ENCODE measurements at regions not wholly inside any gene's neighbourhood (a gene's known extent, or its start where the extent isn't known, plus 50 kb on each side); places are given as distances from the start of the nearest gene placed in this dataset.

DNA sequence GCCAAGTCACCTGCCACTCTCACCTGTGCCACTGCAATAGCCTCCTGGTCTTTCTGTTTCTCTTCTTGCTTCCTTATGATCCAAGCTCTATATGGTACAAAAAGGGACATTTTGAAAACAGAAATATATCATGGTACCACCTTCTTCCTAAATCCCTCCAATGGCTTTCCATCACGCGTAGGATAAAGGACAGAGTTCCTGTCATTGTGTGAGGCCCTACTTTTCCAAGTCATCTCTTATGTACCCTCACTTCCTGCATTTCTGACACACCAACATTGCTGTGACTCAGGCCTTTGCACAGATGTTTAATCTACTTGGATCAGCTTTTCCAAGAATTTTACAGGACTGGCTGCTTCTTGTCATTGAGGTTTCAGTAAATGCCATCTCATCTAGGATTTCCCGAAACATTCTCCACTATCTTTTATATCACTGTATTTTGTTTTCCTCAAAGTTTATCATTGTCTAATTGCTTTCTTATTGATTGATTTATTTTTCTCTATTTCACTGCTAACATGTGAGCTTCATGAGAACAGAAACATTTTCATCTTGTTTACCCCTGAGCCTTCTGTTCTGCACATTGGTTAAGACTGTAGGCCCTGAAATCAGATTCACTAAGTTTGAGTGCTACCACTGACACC is 426.1 kb upstream of the FANCL start:
- no peak for DNase-seq

DNA sequence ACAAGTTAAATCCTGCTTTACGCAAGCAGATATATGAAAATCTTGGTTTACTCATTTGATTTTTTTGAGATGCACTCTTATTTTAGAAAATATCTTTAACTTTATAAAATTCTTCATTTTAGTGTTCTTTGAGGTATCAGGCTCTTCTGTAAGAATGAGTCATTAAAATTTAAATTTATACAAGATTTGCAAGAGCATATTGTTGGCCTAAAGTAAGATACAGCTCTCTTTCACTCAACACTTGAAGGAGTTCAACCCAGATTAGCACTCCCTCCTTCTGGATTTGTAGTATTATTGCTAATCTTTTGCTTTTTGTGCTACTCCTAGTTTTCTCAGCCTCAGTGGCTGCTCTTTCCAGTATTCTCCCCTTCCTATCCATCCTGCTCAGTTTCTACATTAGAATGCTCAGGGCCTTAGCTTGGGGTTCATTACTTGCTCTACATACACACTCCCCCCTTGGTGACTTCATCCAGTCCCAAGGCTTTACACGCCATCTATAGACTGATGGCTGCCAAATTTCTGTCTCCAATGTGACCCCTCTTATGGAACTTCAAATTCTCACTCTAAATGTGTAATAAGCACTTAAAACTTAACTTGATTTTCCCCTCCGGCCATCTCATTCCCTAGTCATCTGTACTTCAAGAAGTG is 425.3 kb upstream of the FANCL start:
- DNase-seq = no peak

DNA sequence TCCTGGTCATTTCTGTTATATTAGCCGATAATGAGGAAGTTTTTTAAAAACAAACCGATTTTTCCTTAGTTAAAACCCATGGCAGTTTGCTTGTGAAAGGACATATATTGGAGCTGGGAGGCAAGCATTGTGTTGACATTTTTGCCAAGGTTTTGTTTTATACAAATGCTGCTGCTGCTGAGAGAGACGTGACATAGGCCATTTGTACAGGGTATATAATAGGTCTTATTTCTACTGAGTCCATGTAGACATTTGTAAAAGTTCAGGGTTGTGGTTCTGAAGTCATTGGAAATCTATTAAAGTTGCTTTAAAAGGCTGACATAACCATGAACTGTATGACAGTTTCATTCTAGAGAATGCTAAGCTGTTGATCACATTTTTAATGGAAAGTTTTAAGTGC is 424.0 kb upstream of the FANCL start:
- no peak for DNase-seq

DNA sequence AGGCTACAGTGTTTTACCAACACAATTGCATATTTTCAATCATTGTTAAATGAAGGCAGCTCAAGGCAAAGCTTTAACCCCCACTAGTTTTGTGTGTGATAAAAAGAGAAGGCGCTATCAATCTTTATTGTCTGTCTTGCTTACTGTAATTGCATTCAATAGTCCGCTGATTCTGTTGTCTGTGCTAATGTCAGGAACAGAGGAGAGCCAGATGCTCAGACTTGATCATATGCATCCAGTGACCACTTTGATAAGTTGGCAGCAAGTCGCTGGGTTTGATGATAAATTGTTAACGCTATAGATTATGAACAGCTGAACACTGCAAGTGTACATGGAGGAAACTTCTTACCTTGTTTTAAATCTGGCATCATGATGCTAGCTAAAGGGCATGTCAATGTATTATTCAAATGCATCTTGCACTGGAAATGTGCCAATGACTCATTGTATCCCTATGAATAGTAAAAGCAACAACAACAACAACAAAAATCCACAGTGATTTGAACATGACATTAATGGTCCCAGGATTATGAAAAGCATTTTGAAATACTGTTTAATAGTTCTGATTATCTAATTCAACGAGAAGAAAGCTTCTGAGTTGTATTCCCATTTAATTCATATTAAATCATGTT is 423.5 kb upstream of the FANCL start:
- DNase-seq = no peak

DNA sequence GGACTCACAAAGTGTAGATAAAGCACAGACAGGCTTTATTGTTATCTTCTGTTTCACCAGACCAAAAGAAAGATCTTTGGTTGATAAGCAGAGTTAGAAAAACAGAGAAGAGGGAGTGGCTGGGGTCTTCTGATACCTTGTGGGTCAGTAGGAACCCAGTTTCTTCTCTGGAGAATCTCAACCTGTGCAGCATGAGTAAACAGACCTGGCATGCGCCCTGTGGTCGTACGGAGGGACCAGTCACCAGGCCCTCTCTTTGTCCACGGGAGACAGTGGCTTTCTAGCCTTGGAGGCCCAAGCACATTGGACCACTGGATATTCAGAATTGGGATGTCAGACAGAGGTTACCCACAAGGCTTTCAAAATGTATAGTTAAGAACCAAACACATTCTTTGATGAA is 418.9 kb upstream of the FANCL start:
- DNase-seq = no peak

DNA sequence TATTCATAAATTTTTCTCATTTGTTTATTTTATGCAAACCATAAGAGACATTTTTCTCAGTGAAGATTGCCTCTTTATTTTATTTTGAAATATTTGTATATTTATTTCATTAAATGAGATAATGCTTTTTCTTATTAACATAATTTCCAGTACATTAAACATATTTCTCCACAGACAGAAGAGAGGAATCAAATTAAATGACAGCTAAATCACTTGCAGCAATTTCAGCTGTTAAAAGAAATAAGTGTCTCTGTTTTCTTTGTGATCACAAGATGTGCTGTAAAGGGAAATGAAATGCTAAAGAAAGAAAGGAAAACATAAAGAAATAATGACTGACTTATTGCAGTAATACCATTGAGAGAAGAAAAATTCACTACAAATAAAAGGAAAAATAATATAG is 414.0 kb upstream of the FANCL start:
- DNase-seq = no peak

DNA sequence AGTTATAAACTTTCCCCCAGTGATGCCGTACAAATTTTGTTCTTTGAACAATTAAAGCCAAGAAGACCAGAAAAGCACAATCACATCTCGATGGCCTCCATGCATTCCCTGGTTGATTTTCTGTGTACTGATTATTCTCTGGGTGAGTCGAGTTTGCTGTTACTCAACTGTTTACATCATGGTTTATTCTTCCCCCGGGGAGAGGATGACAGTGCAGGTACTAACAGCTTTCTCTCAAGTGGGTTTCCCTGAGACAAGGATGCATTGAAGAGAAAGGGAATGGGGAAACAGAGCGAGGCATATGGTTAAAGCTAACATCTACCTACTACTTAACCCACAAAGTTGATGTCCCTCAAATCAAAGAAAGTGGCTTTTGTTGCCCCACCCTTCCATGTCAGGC is 410.8 kb upstream of the FANCL start:
- no peak for DNase-seq

DNA sequence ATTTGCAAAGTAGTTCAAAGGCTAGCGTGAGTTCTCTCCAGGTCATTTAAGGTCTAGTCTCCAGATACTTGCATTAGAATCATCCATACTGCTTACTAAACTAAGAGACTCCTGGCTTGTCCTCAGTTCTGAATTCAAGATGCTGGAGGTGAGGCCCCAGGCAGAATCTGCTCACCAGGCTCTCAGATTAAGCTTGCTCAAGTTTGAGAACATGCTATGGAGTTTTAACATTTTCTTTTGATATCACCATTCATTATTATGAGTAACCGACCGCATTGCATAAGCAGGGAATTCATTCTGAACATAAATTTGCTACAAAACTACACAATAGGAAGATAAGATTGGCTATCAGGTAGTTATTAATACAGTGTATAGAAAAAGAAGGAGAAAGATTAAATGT is 409.7 kb upstream of the FANCL start:
- no peak for DNase-seq

DNA sequence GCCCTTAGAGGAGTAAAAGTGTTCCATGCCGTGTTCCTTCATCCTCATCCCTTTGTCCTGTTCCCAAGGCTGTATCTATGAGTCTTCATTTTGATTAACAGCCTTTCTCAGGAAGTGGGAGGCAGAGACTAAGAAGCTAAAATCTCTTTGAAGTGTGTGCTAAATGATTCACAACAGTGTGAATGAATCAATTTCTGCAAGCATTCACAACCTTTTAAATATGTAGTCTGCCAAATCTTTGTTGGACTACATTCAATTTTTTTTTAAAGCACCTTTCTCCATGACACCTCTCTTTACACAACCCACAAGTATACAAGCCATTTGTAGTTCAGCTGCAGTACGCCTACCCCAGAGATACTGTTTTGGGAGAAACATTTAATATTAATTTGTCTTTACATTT is 408.6 kb upstream of the FANCL start:
- no peak for DNase-seq

DNA sequence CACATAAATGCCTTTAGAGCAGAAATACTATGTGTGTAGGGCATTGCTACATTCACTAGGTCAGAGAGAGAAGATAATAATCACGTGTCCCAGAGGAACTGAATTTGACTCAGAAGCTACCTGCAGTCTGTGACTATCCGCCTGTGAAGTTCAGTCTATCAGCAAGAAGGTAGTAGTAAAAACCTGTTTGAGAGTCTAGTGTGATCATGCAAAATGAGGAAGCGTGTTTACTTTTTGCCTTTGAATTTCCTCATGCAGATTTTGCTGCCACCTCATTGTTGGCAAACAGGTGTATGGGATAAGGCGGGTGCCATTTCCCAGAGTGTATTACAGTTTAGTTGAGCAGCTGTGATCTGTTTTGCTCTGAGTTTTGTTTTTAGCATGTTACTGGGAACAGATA is 403.9 kb upstream of the FANCL start:
- no peak for DNase-seq

DNA sequence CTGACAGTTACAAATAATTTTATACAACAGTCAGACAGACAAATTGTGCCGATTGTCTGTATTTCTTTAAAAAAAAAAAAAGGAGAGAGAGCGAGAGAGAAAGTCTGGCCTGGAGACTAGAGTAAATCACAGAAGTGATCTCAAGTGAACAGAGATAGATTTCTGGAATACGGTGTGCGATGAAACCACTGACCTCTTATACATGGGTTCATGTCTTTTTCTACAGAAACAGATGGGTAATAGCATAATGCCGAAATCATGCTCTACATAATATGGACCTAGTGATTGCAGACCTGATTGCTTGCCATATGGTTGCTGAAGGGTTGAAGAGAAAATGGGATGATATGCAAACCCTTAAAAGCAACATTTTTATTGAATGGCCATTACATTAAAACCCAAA is 403.3 kb upstream of the FANCL start:
- no peak for DNase-seq

DNA sequence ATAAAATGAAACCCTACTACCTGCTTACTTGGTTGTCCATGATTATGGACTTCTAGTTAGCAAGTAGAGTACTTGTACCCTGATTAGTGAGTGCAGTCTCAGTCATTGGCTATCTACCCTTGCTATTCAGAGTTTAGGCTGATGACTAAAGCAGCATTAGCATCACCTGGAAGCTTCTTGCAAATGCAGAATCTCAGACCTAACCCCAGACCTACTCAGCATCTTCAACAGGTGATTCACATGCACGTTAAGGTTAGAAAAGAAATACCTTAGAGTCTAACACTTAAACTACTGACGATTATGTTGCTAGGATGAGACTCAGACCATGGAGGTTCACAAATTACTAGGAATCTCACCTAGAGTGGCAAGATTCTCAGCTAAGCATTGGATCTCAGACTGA is 399.9 kb upstream of the FANCL start:
- no peak for DNase-seq

DNA sequence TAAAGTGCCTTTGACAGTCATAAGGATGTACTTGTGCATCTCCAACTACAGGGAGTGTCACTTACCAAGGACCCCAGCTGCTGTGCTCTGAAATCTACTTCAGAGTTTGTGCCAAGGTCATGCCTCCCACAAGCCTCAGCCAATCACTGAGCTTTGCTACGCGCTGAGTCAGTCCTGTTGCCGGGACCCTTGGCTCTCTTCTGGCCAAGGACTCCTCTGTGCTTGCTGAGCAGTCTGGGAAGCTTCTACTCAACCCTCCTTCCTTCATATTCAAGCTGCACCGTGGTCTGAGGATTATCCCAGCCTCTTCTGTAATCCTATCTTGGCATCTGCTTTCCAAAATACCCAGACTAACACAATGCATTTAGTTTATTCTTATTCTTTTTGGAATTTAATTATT is 398.9 kb upstream of the FANCL start:
- DNase-seq = no peak

DNA sequence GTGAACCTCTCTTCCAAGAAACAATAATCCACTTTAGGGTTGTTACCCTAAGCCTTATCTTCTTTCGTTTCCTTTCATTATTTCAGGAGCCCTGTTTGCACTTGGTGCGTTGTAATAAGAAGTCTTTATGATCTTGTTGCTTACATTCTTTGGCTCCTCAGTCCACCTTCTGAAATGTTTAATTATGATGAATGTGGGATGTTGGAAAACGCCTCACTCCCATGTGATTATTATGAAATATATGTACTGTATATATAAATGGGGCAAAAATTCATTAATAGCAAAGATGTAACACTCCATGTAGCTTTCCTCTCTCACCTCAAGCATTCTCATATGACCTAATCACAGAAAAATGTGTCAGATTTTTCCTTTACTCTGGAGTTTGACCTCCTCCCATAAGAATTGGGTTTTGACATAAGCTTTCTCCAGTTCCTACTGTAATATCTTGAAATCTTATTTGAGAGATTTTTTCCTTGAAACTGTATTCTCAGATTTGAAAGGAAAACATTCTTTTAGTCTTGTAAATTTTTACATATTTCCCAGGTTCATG is 397.2 kb upstream of the FANCL start:
- peak; percentile 54 for DNase-seq

DNA sequence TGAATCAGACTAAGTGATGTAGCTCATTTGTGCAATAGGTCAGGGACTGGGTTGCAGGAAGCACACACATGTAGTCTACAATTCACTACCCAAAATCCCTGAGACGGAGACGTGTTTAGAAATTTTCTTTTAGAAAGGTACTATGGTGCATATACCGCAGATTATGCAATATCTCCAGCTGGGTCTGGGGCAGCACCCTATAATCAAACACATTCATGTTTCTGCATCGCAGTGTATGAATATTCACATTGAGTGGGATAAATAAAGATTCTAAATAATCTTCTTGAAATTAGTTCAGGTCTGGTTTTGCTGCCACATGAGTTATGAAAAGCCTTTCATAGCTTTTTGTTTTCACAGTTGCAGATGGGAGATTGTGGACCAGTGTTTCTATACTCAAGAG is 395.7 kb upstream of the FANCL start:
- DNase-seq = no peak

DNA sequence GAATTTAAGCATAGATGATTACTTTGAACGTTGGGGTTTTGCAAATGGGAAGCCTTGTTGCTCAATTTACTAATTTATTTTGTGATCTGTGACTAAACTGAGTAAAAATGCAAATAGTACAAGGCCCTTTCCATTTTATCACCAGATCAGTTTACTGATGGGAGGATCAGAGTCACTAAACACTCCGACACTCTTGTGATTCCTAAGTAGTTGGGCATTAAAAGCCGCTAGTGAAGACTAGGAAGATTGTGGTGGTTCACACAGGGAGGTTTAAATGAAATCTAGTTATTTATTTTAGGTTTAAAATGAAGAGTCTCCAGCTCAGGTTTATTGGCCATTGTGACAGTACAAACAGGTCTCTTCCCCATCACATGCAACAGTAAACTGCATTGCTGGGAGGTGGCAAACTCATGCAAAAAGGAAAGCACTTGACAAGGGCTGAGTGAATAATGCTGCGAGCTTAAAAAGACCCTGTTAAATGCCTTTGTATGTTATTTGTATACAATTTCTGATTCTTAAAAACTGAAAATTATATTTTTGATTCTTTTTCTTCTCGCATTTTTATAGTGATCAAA is 394.8 kb upstream of the FANCL start:
- DNase-seq = no peak

DNA sequence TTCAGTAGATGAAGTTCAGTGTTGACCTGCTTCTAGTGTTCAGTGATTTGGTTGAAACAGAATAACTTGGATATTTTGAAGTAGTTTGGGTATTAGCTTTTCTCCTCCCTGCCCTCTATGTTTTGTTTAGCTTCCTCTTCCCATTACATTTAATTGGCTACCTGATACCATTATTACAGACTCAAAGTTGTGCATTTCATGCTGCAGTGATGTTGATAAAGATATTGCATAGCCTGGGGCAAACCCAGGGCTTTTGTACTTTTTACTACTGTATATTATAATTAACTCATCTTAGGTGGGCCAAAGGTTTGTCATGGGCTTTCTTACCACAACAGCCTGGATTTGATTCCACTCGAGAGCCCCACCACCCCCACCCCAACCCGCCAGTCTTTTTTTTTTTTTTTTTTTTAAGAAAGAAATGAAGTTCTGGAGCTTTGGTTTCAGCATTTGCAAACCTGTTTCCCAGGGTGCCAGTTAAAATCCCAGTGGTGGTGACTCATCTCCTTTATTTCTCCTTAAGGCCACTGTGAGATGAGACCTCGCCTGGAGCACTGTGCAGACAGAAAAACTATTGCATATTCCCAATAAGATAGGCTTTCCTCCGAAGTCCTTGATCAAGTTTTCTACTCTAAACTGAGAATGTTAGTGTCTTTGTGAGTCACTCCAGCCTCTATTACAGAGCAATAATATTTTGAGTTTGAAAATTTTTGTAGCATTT is 393.7 kb upstream of the FANCL start:
- DNase-seq = peak; percentile 13

DNA sequence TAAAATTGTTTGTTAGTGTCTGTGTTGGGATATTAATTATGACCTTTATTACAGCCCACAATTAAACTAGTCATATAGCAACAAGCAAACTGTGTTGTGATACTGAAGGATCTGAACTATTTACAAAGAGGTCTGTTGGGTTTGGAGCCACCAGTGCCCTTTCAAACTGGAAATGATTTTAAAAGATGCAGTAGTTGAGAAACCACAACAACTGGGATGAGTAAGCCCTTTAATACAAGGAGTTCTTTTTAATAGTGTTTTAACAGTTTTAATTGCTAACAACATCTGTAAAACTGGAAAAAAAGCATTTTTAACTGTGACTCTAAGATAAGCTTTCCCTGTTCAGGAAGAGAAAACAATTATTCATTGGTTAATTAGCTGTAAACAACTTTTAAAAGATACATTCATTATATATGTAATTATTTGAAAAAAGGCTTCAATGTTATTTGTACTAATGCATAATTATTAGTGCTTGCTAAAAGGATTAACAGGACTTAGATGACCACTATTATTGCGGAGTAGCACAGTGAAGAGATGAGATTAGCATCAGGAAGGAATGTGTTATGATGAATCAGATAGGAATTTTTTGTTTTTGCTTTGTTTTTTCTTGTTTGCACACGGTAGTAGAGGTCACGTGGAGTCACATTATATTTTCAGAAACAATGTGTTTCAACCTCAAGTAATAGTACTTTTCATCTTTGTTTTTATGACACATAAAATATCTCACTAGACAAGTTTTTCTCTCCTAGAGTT is 392.7 kb upstream of the FANCL start:
- DNase-seq = peak; percentile 36

DNA sequence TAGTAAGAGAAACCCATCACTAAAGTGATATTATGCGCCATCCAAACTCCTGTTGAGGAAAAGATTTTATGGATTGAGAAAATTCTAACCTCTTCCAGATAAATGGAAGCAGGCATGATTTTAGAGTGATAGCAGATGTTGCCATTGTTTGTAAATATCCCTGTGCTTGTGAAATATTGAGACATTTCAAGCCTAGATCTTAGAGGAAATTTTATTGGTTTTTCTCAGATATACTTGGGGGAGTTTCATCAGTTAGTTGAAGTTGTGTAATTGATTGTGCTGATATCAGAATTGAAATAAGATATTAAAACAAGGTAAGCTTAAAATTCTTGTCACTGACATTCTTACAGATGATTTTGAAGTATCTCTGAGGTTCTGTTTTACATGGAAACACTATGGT is 390.9 kb upstream of the FANCL start:
- DNase-seq = no peak

DNA sequence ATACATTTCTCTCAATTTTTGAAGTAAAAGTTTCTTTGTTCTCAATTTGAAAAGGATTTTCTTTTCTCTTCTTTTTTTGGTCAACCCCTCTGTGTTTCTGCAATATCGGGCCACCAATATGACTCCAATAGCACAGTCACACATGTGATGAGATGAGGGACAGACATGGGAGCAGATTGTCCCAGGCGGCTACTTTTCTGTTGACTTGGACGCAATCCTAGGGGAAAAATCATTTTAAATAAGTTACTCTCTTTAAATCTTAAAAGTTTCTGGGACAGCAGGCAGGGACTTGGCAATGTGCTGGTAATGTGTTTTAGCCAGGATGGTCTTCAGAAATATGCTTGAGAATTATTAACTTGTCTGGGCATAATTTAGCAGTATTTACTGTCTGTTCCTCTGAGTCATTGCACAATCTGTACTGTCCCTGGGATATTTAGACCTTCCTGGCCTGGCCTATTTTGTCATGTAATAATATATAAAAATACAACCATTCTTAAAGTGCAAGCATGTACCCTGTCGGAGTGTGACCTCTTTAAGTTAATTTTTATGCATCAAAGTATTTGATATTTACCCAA is 388.5 kb upstream of the FANCL start:
- DNase-seq = no peak

DNA sequence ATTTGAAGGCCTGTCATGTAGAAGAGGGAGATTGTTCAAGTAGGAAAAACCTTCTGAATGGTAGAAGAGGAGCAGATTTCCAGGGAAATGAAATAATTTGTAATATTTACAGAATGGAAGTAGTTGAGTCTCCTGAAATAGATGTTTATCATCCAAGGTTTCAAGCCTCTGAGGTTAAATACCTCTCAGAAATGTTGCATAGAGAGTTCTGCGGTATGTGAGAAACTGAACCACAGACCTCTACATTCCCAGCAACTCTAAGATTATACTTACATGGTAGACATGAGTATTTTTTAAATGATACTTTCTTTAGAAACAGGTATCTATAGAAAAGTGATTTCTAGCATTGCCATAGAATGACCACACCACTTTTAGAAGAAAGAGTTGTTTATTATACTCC is 379.8 kb upstream of the FANCL start:
- peak; percentile 43 for DNase-seq

DNA sequence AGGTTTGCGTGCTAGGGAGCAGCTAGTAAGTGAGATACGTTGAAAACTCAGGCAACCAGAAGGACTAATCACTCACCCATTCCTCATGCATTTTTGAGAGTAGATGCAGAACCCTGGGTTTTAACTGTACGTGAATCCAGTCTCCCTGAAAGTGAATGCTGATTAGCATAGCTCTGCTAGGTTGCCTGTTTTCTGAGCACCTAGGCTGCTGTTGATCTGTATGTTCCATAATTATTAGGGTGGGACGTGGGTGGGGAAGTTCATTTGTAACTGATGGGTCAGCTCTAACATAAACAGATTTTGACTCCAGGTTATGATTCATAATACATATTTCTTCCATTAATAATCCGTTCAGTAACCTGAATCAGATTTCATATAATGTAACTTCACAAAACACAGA is 379.0 kb upstream of the FANCL start:
- DNase-seq = peak; percentile 35
